ENCODE measurements at regions not wholly inside any gene's neighbourhood (a gene's known extent, or its start where the extent isn't known, plus 50 kb on each side); places are given as distances from the start of the nearest gene placed in this dataset.

GRCh38 chr11:91926965-91927364 lies 297.7 kb upstream of the FAT3 start:
- H3F3A ChIP-seq (replicated peaks; ENCODE audit: insufficient read depth), result no peaks in the 10 kb centered on the region
- H3K27ac ChIP-seq (ENCODE audit: low read depth in 2 of 2, low read length in 1 of 2), result no peak overlapping the region
- H3K27me3 ChIP-seq (ENCODE audit: insufficient read depth), result no peaks in the 10 kb centered on the region
- no peak overlapping the region for H3K4me3 ChIP-seq (ENCODE audit: low read depth in 2 of 2, low read length in 1 of 2)
- H3K79me2 ChIP-seq (ENCODE audit: insufficient read depth), result no peaks in the 10 kb centered on the region
- no peak for DNase-seq
- H4K20me1 ChIP-seq (ENCODE audit: insufficient read depth), result no peaks in the 10 kb centered on the region
- peaks cover 0 to 16% of the 10 kb centered on the region in 2 experiments; a peak in 2 of 4 replicates for H3K4me1 ChIP-seq (ENCODE audit: control insufficient read depth in 1 of 2, insufficient read depth in 2 of 2, low read depth in 1 of 2, low read length in 1 of 2)
- H3K9ac ChIP-seq, result no peak overlapping the region
- POLR2A ChIA-PET, result no interaction called here
- no peak overlapping the region for H2AFZ ChIP-seq (ENCODE audit: low read depth)
- H3K9me3 ChIP-seq, result no peaks in the 10 kb centered on the region
- no peak for TF ChIP-seq EP300 (IDR thresholded peaks at IDR 0.05; ENCODE audit: borderline replicate concordance in 1 of 2, low read depth in 1 of 2, low read length in 1 of 2)
- TF ChIP-seq RCOR1 (IDR thresholded peaks at IDR 0.05; ENCODE audit: low read length), result no peak
- no peak for TF ChIP-seq PBX3 (IDR thresholded peaks at IDR 0.05)
- TF ChIP-seq RAD21 (IDR thresholded peaks at IDR 0.05; ENCODE audit: low read length), result no peak
- no peak for TF ChIP-seq MXI1 (IDR thresholded peaks at IDR 0.05; ENCODE audit: low read depth, low read length)
- no peak for TF ChIP-seq MEF2A (IDR thresholded peaks at IDR 0.05; ENCODE audit: borderline replicate concordance, low read depth)
- TF ChIP-seq, protein P1, sequence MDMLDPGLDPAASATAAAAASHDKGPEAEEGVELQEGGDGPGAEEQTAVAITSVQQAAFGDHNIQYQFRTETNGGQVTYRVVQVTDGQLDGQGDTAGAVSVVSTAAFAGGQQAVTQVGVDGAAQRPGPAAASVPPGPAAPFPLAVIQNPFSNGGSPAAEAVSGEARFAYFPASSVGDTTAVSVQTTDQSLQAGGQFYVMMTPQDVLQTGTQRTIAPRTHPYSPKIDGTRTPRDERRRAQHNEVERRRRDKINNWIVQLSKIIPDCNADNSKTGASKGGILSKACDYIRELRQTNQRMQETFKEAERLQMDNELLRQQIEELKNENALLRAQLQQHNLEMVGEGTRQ (IDR thresholded peaks at IDR 0.05; ENCODE audit: borderline replicate concordance, low read depth, low read length), result no peak
- TF ChIP-seq ELF1 (IDR thresholded peaks at IDR 0.05), result no peak
- no peak for TF ChIP-seq FOSL2 (IDR thresholded peaks at IDR 0.05; ENCODE audit: borderline replicate concordance, low read depth)
- TF ChIP-seq JUND (IDR thresholded peaks at IDR 0.05), result no peak
- TF ChIP-seq, protein P2, sequence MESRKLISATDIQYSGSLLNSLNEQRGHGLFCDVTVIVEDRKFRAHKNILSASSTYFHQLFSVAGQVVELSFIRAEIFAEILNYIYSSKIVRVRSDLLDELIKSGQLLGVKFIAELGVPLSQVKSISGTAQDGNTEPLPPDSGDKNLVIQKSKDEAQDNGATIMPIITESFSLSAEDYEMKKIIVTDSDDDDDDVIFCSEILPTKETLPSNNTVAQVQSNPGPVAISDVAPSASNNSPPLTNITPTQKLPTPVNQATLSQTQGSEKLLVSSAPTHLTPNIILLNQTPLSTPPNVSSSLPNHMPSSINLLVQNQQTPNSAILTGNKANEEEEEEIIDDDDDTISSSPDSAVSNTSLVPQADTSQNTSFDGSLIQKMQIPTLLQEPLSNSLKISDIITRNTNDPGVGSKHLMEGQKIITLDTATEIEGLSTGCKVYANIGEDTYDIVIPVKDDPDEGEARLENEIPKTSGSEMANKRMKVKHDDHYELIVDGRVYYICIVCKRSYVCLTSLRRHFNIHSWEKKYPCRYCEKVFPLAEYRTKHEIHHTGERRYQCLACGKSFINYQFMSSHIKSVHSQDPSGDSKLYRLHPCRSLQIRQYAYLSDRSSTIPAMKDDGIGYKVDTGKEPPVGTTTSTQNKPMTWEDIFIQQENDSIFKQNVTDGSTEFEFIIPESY (IDR thresholded peaks at IDR 0.05; ENCODE audit: borderline replicate concordance, low read depth), result no peak
- no peak for TF ChIP-seq CHD2 (IDR thresholded peaks at IDR 0.05; ENCODE audit: low read length, partially characterized antibody)
- TF ChIP-seq POLR2AphosphoS5 (IDR thresholded peaks at IDR 0.05; ENCODE audit: low read depth, low read length), result no peak
- no peak for TF ChIP-seq EZH2phosphoT487 (IDR thresholded peaks at IDR 0.05; ENCODE audit: borderline replicate concordance, low read depth)
- no peaks in the 10 kb centered on the region for H3K9me2 ChIP-seq
- no peak overlapping the region for H3K4me2 ChIP-seq
- H3K36me3 ChIP-seq (replicated peaks in 1 of 2; ENCODE audit: control insufficient read depth in 1 of 2, insufficient read depth in 2 of 2, low read length in 1 of 2), result no peaks in the 10 kb centered on the region
- CTCF ChIA-PET, result interaction anchor here (0.6 to 1.5 kb wide), 2 partner anchors 21 to 834 kb away, joined by 3 read pairs; no protein-coding TSS in a partner anchor
- 50% methylated on average over 1 of the region's 1 CpG for WGBS (ENCODE audit: low lambda C conversion rate)

GRCh38 chr11:91922846-91923245 lies 301.8 kb upstream of the FAT3 start:
- Histone ChIP-seq H2AFZ (ENCODE audit: low read depth) (no peak overlapping the region), H3K4me1 (ENCODE audit: control insufficient read depth in 1 of 2, insufficient read depth in 2 of 2, low read depth in 1 of 2, low read length in 1 of 2) (peaks cover 0 to 12% of the 10 kb centered on the region in 2 experiments; a peak in 2 of 4 replicates), H3K36me3 (replicated peaks in 1 of 2; ENCODE audit: control insufficient read depth in 1 of 2, insufficient read depth in 2 of 2, low read length in 1 of 2) (no peaks in the 10 kb centered on the region), H3K79me2 (ENCODE audit: insufficient read depth) (no peaks in the 10 kb centered on the region), H3K4me2 (no peak overlapping the region), H3K9me3 (no peaks in the 10 kb centered on the region), H3K27ac (ENCODE audit: low read depth in 2 of 2, low read length in 1 of 2) (peak overlapping the region in 1 of 2 experiments; percentile 50; a peak in 1 of 4 replicates), H3F3A (replicated peaks; ENCODE audit: insufficient read depth) (no peaks in the 10 kb centered on the region), H3K4me3 (ENCODE audit: low read depth in 2 of 2, low read length in 1 of 2) (no peak overlapping the region), H3K27me3 (ENCODE audit: insufficient read depth) (no peaks in the 10 kb centered on the region), H3K9ac (no peak overlapping the region), H3K9me2 (no peaks in the 10 kb centered on the region), H4K20me1 (ENCODE audit: insufficient read depth) (no peaks in the 10 kb centered on the region)
- 6% methylated on average over 1 of the region's 1 CpG for WGBS (ENCODE audit: low lambda C conversion rate)
- ChIA-PET CTCF (interaction anchor here (0.6 to 1.0 kb wide), 2 partner anchors 9 to 15 kb away, joined by 3 read pairs; no protein-coding TSS in a partner anchor), POLR2A (no interaction called here)
- DNase-seq, result peak; percentile 61
- TF ChIP-seq POLR2AphosphoS5 (IDR thresholded peaks at IDR 0.05; ENCODE audit: low read depth, low read length), result no peak
- TF ChIP-seq CTCF (IDR thresholded peaks at IDR 0.05), result no peak
- no peak for TF ChIP-seq RFX5 (IDR thresholded peaks at IDR 0.05; ENCODE audit: low read length)
- TF ChIP-seq FOXJ3 (CRISPR knock-in tag; IDR thresholded peaks at IDR 0.05), result no peak
- TF ChIP-seq FOSL2 (IDR thresholded peaks at IDR 0.05; ENCODE audit: borderline replicate concordance, low read depth), result no peak
- TF ChIP-seq NFIC (IDR thresholded peaks at IDR 0.05; ENCODE audit: borderline replicate concordance), result no peak
- peak; percentile 95 for TF ChIP-seq RCOR1 (IDR thresholded peaks at IDR 0.05; ENCODE audit: low read length)
- no peak for TF ChIP-seq JUND (IDR thresholded peaks at IDR 0.05)
- TF ChIP-seq, protein P1 (IDR thresholded peaks at IDR 0.05; ENCODE audit: borderline replicate concordance, low read depth, low read length), result no peak
- TF ChIP-seq PBX3 (IDR thresholded peaks at IDR 0.05), result 0 out of 2 replicates have a peak, but pooled peaks have one; percentile 13
- TF ChIP-seq CHD2 (IDR thresholded peaks at IDR 0.05; ENCODE audit: low read length, partially characterized antibody), result peak; percentile 66
- TF ChIP-seq RAD21 (IDR thresholded peaks at IDR 0.05; ENCODE audit: low read length), result no peak; the same call in 1 of the 2 replicates
- TF ChIP-seq ELF1 (IDR thresholded peaks at IDR 0.05), result no peak

All from SK-N-SH (cell line).